ENCODE measurements at regions not wholly inside any gene's neighbourhood (a gene's known extent, or its start where the extent isn't known, plus 50 kb on each side); places are given as distances from the start of the nearest gene placed in this dataset.

DNA sequence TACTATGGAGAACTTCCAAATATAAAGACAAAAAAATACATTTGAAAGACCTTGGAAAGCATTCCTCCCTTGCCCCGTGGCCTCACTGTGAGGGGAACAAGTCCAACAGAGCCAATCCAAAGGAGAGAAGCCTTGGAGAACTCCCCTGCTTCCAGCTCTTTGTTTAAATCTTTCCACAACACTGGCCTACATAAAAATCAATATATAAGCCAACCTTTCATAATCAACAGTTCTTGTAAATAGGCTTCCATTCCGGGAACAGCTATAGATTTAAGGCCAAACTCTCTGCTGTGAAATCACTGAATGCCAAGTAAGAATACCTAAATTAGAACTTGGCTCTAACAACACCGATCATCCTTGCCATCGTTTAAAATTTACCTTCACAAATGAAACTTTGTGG is 242.1 kb downstream of the HACE1 start:
- no peak for DNase-seq (ENCODE audit: low read depth in 3 of 3)

DNA sequence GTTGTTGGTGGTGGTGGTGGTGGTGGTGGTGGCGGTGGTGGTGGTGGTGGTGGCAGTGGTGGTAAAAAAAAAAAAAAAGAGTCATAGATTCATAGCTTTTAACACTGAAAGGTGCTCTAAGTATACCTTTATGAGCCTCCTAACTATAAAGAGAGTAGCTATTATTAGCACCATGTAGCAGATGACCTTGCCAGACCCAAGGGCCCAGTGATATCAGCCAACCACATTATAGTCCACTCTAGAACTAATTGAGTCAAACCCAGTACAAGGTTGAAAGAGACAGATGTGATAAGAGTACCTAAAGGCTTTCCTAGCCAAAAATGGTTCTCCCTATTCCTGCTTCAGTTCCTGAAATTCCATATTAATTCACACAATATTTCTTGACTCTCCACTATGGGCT is 245.3 kb downstream of the HACE1 start:
- DNase-seq (ENCODE audit: low read depth in 3 of 3), result no peak

DNA sequence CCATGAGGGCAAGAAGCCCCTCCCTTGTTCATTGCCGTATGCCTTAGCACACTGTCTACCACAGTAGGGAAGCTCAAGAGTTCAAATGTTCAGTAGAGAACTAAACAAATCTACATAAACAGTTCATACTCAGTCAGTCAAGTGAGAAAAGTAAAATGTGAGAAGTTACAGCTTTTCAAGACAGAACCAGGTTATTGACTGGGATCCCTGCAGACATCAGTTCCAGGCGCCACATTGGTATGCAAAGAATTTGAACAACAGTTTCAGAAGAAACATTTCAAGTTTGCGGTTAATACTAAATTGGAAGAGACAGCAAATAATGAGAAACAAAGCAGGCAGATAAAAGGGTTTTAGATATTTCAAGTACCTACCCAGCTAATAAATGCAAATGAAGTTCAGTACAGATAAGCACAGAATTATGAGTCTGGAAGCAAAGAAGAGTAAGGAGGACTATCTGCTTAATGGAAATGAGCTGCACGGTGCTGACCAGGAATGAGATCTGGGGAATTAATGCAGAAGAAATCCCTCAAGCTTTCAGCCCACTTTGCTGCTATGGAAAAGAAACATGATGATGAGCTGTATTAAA is 246.2 kb downstream of the HACE1 start:
- no peak for DNase-seq (ENCODE audit: low read depth in 3 of 3)

DNA sequence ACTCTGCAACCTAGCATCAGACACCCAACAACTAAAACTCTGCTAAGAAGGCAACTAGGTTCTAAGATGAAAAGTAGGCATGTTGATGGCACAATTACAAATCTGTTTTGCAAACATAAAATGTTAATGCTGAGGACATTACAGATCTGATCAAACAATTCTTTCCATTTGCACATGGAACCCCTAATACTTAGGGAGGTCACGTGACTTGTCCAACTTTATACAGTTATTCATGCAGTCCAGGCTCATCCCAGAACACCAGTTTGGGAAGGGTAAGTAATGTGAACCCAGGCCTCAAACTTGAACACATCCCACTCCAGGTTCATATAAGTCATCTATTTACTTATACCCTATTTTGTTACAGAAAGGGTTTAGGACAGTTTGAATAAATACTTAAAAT is 247.2 kb downstream of the HACE1 start:
- DNase-seq (ENCODE audit: low read depth in 3 of 3), result no peak

DNA sequence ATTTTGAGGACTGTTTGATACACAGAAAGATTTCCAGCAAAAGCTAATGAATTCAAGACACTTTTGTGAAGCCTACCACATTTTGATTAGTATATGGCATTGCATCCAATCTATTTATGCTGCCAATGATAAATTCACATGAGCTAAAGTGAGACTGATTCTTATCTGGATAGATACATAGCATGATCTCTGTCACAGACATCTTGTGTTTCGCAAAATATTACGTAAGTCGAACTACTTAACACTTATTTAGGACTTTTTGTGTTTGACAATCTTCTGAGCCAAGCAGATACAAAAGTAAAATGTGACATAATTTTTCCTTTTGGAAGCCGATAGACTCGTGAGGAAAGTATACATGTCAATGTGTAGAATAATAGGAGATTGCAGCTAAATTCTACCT is 251.6 kb downstream of the HACE1 start:
- no peak for DNase-seq (ENCODE audit: low read depth in 3 of 3)

DNA sequence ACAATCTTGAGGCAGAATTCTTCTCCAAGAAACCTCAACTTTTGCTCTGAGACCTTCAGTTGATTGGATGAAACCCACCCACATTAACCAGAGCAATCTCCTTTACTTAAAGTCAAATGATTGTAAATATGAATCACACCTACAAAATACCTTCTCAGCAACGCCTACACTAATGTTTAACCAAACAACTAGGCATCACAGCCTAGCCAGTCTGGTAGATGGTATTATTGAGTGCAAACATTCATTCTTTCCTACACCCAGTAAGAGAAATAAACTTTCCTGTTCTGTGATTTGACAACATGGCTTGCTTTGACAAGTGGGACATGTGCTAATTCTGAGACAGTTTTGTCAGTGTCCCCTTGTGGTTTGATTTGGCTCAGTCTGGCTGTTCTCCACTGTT is 252.2 kb downstream of the HACE1 start:
- DNase-seq (ENCODE audit: low read depth in 3 of 3), result no peak

DNA sequence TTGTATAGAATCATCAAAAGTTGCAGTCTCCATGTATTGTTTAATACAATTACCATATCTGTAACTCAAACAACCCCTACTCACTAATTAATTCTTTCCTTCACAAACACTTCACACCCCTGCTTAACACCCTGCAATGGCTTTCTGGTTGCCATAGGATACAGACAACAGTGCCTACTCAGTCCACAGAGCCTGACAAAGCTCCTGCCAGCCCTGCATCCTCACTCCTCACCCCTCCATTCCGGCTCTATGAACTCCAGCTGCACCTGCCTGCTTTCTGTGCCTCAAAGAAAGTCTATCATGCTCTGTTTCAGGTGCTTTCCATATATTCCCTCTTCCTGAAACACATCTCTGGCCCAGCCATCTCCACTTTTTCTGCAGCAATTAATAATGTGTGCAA is 253.4 kb downstream of the HACE1 start:
- DNase-seq (ENCODE audit: low read depth in 3 of 3), result no peak

DNA sequence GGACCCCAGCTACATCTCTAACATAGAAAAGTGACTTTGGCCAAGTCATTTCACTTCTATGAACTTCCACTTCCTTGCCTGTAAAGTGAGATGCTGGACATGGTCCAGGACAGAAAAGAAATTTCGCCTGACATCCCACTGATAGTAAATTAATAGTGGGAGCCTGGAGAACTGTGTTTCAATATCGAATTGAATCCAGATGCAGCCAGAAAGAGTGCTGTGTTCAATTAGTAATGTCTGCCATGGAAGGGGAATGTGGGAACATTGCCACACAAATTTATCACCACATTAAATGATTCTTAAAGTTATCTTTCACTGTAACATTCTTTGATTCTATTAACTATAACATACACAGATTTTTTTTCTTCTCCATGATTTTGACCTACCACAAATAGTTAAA is 255.0 kb downstream of the HACE1 start:
- no peak for DNase-seq (ENCODE audit: low read depth in 3 of 3)

DNA sequence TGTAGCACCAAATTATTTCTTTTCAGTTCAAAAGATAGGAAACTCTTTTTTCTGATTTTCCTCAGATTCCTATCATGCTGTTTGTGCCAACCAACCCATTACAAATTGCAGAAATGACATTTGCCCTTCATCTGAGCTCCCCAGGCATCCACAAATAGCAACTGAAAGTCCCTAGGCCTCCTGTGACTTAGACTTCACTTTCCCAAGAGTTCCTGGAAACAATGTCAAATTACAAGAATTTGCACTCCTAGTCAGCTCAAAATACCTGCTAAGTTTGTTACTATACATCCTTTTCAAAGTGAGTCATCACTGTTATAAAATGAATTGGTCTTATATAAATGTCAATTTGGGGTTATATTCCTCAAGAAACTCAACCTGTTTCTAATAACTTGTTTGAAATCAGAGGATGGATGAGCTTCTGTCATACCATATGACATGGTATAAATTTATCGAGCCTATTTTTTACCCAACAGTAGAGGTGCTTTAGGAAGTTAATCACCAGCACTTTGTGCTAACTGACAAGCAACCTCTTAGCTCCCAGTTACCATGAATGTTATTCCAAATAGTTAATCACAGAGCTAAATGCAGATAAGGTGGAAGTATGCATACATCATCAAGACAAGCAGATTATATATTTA is 256.5 kb downstream of the HACE1 start:
- DNase-seq (ENCODE audit: low read depth in 3 of 3), result no peak

DNA sequence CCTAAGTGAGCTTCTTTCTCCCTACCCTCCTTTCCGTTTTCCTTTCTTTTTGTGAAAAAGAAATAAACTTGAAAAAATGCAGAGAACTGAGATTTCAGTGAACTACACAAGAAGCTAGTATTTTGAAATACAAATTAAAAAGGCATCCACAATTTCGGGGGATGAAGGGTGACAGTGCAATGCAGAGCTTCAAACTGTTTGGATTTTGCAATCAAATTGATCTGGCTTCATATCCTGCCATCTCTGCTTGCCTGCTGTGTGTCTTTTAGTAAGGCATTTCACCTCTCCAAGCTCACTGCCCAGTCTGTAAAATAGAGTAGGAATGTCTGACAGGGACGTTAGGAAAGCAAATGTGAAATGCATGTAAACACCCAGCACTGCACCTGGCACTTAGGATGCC is 258.0 kb downstream of the HACE1 start:
- no peak for DNase-seq (ENCODE audit: low read depth in 3 of 3)

DNA sequence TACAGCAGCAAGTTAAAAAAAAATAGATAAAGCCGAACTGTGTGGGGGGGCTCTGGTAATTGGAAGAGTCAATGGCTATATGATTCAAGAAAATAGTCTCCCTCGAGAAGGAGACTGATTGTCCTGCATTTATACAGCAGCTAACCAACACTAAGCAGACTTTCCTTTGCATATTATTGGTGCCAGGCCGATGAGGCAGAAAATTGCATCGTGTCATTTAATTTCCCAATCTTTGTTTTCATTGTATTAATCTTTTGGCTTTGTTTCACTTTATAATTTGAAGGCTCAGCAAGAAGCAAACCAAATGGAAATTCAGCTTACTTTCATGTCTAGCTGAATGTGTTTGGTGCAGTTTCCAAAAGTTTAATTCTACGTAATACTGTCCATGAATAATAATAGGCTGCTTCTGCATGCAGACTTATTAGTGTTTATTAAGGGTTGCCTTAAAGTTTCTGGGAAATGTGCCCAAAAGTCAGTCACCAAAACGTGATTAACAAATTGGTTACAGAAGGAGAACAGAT is 258.5 kb downstream of the HACE1 start:
- no peak for DNase-seq (ENCODE audit: low read depth in 3 of 3)

DNA sequence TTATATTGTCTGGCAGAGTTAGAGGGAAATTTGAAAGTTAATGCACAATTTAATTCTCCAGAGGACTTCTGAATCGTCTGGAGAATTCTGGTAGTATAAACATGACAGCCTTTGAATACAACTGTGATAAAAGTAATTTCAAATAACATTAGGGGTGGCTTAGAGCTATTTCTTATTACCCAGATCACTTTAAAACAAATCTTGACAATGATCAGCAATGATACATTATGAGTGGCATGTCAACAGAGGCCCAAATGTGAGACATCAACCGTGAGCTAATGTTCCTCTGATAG is 259.1 kb downstream of the HACE1 start:
- no peak for DNase-seq (ENCODE audit: low read depth in 3 of 3)

DNA sequence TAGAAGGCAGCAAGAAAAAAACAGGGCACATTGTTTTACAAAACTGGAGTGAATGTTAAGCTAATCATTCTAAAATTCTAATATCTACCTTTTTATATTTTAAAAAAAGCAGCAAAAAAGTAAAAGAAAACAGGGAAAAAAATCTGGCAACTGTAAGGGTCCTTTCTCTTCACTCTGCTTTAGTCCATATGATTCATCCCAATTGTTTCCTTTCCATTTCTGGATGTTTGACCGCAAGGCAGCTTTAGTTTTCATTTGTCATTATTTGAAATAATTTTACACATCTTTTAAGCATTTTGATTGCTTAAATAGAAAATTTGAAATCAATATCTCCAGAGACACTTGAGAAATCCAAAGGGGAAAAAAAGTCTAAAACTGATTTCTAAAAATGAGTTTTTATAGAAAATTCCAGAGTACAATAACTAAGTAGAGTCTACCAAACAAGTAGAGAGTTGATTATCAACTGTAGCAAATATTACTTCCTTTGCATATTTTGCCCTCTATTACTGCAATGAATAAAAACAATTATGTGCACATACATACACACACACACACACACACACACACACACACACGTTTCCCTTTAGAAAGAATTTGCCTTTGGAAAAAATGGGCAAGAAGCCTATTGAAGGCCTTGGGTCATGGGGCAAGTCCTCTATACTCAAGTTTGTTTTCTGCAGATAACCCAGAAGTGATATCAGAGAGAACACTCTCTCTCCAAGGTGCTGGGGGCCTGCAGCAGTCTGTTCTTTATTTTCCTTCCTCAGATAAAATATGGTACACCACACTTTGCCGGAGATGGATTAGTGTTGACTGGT is 259.7 kb downstream of the HACE1 start:
- no peak for DNase-seq (ENCODE audit: low read depth in 3 of 3)

DNA sequence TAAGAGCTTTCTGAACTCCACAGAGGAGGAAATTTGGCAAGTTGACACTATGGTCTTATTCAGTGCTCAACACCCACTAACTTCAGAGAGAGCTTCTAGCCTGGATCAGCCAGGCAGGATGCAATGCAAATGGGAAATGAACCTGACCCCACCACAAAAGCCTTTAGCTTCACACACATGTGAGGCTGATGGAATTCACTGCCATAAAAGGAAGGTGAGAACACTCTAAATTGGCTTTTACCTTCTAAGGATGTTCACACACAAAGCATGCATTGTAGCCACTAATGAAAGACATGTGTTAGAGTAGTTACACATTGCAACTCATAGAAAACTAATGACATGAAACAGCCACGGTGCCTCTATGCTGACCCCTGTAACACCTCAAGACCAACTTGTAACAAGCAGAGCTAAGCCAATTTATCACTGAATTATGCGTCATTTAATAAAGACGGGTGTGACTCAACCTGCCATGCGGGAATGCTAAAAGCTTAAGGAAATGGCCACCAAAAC is 262.1 kb downstream of the HACE1 start:
- DNase-seq (ENCODE audit: low read depth in 3 of 3), result no peak

DNA sequence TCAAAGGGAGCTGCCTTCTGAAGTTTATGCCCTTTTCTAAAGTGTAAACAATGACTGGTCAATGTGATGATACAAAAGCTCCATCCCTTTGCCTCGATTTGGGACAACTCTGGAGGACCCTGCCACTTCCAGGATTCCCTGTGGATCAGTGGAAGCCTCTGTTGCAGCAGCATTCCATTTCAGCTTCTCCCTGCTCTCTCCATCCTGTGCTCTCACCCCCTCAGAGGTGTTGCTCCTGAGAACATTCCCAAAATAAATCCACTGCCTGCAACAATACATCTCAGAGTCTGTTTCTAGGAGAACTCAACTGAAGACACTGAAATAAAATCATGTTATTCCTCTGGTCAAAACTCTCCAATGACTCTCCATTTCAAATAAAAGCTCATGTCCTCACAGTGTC is 263.6 kb downstream of the HACE1 start:
- no peak for DNase-seq (ENCODE audit: low read depth in 3 of 3)

DNA sequence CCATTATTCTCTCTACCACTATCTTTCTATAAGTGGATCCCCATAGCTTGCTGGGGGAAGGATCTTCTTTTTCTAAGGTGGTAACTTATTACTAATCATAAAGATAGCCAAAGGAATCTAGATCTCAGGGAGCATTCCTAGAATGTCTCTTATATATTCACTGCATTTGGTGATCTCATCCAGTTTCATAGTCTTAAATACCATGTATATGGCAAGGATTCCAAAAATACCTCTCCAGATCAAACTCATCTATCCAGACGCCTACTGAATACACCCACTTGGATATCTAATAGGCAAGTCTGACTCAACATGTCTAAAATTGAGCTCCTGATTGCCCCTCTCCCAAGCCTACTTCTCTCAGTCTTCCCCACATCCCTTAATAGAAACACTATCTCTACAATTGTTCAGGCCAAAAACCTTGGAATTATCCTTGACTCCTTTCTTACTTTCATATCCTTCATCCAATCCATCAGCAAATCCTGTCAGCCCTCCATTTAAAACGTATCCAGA is 264.4 kb downstream of the HACE1 start:
- no peak for DNase-seq (ENCODE audit: low read depth in 3 of 3)

DNA sequence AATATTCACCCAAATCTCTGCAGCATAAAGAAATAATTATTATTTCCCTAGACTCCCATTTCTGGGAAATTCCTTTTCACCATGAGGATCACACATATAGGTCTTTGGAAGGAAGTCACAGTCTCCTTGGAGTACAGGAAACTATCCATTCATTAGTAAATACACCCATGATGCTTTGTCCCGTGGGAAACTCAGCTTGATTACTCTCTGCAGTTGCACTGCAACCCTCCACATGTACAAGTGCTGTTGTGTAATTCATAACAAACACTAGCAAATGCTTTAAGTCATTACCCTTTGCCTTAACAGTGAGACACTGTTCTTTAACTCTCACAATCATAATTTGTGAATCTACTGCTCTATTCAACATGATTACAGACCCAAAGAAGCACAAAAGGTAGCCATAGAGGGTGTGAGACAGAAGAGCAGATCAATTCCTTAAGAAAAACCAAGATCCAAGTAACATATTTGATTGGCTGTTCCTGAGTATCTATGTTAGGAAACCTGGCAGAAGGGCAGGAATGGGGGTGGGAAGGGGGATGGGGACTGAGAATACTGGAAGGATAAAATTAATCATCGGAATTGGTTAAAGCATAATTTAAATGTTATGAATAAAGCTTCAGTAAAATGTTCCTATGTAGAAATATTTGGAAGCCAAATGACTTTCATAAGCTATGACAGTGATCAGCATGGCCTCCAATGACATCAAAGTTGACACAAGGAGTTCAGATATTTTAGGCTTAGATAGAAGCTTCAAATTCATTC is 268.0 kb downstream of the HACE1 start:
- no peak for DNase-seq (ENCODE audit: low read depth in 3 of 3)

DNA sequence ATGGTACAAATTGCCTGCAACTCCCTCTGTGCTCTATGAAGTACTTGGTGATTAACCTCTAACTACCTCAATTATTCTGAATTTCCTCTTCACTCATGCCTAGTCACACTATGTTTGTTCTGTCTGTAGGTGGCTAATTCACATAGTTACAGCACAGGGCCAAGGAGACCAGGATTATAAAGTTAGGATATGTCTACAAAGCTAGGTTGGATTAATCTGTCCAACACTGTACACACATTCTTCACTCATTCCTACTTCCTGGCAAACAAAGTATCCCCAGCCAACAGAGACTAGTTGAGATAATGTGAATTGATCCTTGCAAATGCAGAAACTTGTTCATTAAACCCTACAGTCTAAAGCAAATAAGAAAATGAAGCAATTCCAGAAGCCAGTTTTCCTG is 269.8 kb downstream of the HACE1 start:
- DNase-seq (ENCODE audit: low read depth in 3 of 3), result no peak

DNA sequence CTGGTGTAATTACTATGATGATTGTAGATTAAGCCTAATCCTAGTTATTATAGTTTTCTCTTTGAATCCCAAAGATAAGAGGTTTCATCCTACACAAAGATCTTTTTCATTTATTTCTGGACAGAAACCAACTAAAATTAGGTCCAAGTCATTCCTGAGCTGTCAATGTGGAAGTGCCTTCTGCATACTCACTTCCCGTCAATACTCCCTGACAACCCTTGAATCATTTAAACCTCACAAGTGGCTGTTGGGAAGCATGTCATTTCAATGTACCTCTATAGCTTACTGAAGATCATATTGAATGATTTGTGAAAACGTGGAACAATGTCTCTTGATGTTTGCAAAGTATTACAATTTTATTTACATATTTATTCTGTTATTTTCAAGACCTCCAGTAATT is 274.1 kb downstream of the HACE1 start:
- DNase-seq (ENCODE audit: low read depth in 3 of 3), result no peak

DNA sequence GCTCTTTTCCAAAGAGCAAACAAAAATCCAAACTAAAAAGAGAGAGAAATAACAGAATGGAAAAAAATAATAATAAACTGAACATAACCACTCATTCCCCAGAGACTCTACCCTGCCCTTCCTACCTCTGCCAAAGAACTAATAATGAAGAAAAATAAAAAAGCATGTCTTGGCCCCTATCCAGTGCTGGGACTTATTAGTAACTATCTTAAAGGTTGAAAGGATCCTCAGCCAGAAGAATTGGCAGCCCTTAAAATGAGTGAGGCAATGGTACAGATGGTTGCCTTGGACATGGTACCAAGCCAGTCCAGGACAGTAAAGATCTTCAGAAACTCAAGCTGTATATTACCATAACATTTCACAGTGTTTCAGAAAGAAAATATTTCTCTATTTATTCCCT is 279.3 kb downstream of the HACE1 start:
- DNase-seq (ENCODE audit: low read depth in 3 of 3), result no peak

DNA sequence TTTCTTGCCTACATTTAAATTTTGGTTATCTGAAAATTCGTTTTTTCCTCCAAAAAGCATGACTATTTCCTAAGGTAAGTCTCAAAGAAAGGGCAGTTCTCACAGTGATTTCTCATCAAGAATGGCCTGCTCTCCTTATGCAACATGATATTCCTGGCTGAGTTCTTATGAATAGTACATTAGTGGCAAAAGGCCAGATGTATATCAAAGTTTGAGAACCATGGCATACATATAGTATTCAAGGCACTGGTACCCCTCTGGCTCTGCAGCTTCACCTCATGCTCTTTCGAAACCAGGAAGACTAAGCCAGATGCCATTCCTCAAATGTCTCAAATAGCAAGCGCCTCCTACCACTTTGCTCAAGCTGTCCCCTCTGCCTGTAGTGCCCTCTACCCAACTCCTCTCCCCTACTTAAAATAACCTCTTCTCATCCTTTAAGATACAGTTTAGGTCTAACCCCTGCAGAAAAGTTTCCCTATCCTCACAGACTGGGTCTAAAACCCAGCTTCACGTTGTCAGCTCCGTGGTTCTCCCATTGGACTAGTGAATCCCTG is 280.3 kb downstream of the HACE1 start:
- no peak for DNase-seq (ENCODE audit: low read depth in 3 of 3)

DNA sequence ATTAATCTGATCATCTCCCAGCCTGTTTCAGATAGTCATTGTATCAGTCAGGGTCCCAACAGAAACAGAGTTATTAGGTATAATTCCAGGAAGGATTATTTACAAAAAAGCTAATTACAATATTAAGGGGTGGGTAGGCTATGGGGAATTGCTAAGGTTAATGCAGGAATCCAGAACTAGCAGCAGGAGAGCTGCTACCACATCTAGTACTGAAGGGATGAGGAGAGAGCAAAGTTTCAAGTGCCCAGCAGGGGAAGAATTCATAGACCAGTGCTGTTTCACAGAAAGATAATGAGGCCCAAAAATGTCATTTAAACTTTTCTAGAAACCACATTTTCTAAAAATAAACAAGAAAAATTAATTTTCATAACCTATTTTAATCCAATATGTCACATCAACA is 284.2 kb downstream of the HACE1 start:
- no peak for DNase-seq (ENCODE audit: low read depth in 3 of 3)
